ENCODE measurements at regions not wholly inside any gene's neighbourhood (a gene's known extent, or its start where the extent isn't known, plus 50 kb on each side); places are given as distances from the start of the nearest gene placed in this dataset.
"Not testable (repeated sequence)": the region's sequence is repeated elsewhere in the genome, so short reads cannot be mapped to it uniquely, and the experiment has no call there.

GRCh38 chr7:55743454-55743717 is 119.2 kb downstream of the SEPTIN14 start:
- not testable (repeated sequence) for H3K4me3 ChIP-seq; DNase-seq (ENCODE audit: low spot score); H3K27ac ChIP-seq

DNA sequence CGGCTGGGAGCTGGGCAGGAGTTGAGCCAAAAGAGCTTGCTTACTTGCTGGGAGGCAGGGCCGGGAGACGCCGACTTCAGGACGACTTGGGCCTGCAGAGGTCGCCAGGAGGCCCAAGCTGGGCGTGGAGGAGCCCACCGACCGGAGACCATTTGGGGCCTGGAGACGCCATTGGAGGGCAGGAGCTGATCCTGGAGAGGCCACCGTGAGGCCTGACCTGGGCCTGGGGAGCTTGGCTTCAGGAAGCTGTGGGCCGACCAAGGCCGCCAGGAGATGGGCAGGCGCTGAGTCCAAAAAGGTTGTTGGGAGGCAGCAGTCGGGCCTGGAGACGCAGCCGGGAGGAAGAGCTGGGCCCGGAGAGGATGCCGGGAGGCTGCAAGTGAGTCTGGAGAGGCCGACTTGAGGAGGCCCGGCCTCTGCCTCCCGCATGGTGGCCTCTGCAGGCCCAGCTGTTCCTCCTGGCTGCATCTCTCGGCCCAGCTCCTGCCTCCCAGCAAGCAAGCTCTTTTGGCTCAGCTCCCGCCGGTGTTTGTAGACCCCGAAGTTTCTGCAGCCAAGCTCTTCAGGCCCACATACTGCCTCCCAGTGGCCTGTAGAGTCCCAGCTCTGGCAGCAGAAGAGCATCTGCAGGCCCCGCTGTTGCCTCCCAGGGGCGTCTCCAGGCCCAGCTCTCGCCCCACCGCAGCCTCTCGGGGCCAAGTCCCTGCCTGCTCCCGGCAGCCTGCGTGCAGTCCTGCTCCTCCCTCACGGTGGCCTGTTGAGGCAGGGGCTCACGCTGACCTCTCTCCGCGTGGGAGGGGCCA is 119.7 kb downstream of the SEPTIN14 start:
- not testable (repeated sequence) for H3K27ac ChIP-seq; H3K4me3 ChIP-seq; DNase-seq (ENCODE audit: low spot score)

GRCh38 chr7:55741721-55742631 is 120.6 kb downstream of the SEPTIN14 start:
- H3K4me3 ChIP-seq; DNase-seq (ENCODE audit: low spot score); H3K27ac ChIP-seq: not testable (repeated sequence)

DNA sequence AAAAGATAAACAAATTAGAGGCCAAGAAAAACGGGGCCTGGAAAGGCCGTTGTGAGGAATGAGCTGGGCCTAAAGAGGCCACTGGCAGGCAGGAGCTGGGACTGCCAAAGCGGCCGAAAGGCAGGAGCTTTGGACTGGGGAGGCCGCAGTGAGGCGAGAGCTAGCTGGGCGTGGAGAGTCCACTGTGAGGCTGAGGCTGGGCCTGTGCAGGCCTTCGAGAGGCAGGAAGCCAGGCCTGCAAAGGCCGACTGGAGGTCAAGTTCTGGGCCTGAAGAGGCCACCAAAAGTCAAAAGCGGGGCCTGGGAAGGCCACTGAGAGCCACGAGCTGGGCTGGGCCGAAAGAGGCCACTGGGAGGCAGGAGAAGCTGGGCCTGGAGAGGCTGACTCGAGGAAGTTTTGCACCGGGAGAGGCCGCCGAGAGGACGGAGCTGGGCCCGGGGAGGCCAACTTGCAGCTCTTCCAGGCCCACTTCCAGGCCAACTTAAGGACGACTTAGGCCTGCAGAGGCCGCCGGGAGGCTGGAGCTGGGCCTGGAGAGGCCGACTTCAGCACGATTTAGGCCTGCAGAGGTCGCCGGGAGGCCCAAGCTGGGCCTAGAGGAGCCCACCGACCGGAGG is 121.8 kb downstream of the SEPTIN14 start:
- not testable (repeated sequence) for H3K27ac ChIP-seq

DNA sequence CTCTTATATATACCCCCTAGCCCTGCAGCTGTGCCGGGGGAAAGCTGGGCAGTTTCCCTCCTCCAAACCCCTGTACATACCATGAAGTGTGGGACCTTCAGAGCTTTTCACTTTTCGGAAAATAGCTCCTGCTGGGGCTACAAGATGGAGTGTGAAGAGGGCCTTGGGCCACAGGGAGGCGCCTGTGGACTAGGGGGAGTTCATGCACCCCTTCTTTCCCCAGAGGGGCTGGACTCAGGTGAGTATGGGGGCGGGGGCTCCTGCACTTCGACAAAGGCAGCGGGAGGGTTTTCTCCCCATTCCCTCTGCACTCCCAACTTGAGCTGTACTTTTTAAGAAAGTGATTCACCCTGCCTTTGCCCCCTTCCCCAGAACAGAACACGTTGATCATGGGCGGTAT is 122.5 kb downstream of the SEPTIN14 start:
- H3K27ac ChIP-seq; H3K4me3 ChIP-seq; DNase-seq (ENCODE audit: low spot score): not testable (repeated sequence)

More for the DNA sequence above, 121.8 kb downstream of the SEPTIN14 start:
- not testable (repeated sequence) for DNase-seq (ENCODE audit: low spot score); H3K4me3 ChIP-seq

GRCh38 chr7:55736641-55737221 is 125.8 kb downstream of the SEPTIN14 start:
- not testable (repeated sequence) for H3K4me3 ChIP-seq; DNase-seq (ENCODE audit: low spot score); H3K27ac ChIP-seq

- no peak for TF ChIP-seq CTCF (IDR thresholded peaks at IDR 0.05)
- DNase-seq (ENCODE audit: low spot score): no peak
- no peak overlapping the region for H3K27ac ChIP-seq
- H3K4me3 ChIP-seq: no peak overlapping the region
These were observed 129.1 kb downstream of the SEPTIN14 start for GRCh38 chr7:55733241-55734140.

- TF ChIP-seq CTCF (IDR thresholded peaks at IDR 0.05): no peak
- Histone ChIP-seq H3K4me3 (no peak overlapping the region), H3K27ac (no peak overlapping the region)
- DNase-seq (ENCODE audit: low spot score): no peak
These were observed 130.6 kb downstream of the SEPTIN14 start for GRCh38 chr7:55731931-55732330.

- no peak overlapping the region for H3K27ac ChIP-seq
- no peak overlapping the region for H3K4me3 ChIP-seq
- no peak for TF ChIP-seq CTCF (IDR thresholded peaks at IDR 0.05)
- DNase-seq (ENCODE audit: low spot score): no peak
These were observed 132.4 kb downstream of the SEPTIN14 start for GRCh38 chr7:55730197-55730596.
